ENCODE measurements at regions not wholly inside any gene's neighbourhood (a gene's known extent, or its start where the extent isn't known, plus 50 kb on each side); places are given as distances from the start of the nearest gene placed in this dataset.
"Not testable (repeated sequence)": the region's sequence is repeated elsewhere in the genome, so short reads cannot be mapped to it uniquely, and the experiment has no call there.

GRCh38 chr2:166686057-166686456 is 192.0 kb upstream of the SCN7A start:
- in situ Hi-C loops (cut with MboI; ENCODE audit: low sequenced_read_pairs); H3K27me3 ChIP-seq (ENCODE audit: control insufficient read depth, insufficient read depth, low read length); H2AK5ac ChIP-seq (ENCODE audit: low read depth, low read length); H2BK120ac ChIP-seq (ENCODE audit: low read depth, low read length); H3K14ac ChIP-seq (replicated peaks; ENCODE audit: low read depth, low read length); DNase-seq; H2AFZ ChIP-seq (replicated peaks; ENCODE audit: low read length, poor library complexity); H4K91ac ChIP-seq (ENCODE audit: insufficient read depth, low read depth, low read length); H3K4me2 ChIP-seq (ENCODE audit: low read depth, low read length); H3K9ac ChIP-seq (ENCODE audit: low read depth, low read length); POLR2A ChIA-PET (ENCODE audit: unreplicated experiment); H3K4me1 ChIP-seq (ENCODE audit: control insufficient read depth, insufficient read depth, low read length); H3K4ac ChIP-seq (ENCODE audit: low read depth, low read length); H3K18ac ChIP-seq (ENCODE audit: low read depth, low read length); H3K36me3 ChIP-seq (ENCODE audit: control insufficient read depth, insufficient read depth, low read length); H2BK5ac ChIP-seq (ENCODE audit: low read depth, low read length, poor library complexity, severe bottlenecking); H4K20me1 ChIP-seq (ENCODE audit: insufficient read depth, low read length); H3K23ac ChIP-seq (ENCODE audit: low read depth, low read length); H3K9me1 ChIP-seq (ENCODE audit: insufficient read depth, low read length); H4K8ac ChIP-seq (ENCODE audit: low read depth in 2 of 2, low read length in 2 of 2); H2BK20ac ChIP-seq (ENCODE audit: low read depth, low read length); CTCF ChIA-PET; H3K9me3 ChIP-seq (ENCODE audit: control insufficient read depth, insufficient read depth, low read length); H3K27ac ChIP-seq (ENCODE audit: insufficient read depth, low read length); H2BK15ac ChIP-seq (ENCODE audit: low read depth, low read length); ATAC-seq (ENCODE audit: low read depth); H4K5ac ChIP-seq (ENCODE audit: low read depth, low read length); H3K79me1 ChIP-seq (ENCODE audit: low read depth in 1 of 2, low read length in 2 of 2); BruUV-seq (replicated peaks); H2AK9ac ChIP-seq (replicated peaks; ENCODE audit: low read depth, low read length, poor library complexity); H3K4me3 ChIP-seq (ENCODE audit: insufficient read depth, low read depth, low read length); intact Hi-C loops (cut with micrococcal nuclease); dilution Hi-C loops (cut with HindIII; ENCODE audit: low sequenced_read_pairs, unreplicated experiment); H3K56ac ChIP-seq (ENCODE audit: extremely low read depth, insufficient read depth, low read length): not testable (repeated sequence)
- WGBS, 2 experiments (ENCODE audit: extremely low coverage in 2 of 2, insufficient read length in 1 of 2): 80% methylated on average over 1 of the region's 4 CpGs; no CpG with 5 or more reads in 1 of the 2 experiments
